GM19395 (cell line): ENCODE measurements at regions not wholly inside any gene's neighbourhood (a gene's known extent, or its start where the extent isn't known, plus 50 kb on each side); places are given as distances from the start of the nearest gene placed in this dataset.

ENCODE experiments used
- ATAC-seq: cut with Tn5 transposase; IDR thresholded peaks from one replicate; pipeline ENCODE4 v1.9.1; 2021; ENCODE audit warnings: mild to moderate bottlenecking, moderate library complexity; ENCODE audit not compliant: unreplicated experiment

DNA sequence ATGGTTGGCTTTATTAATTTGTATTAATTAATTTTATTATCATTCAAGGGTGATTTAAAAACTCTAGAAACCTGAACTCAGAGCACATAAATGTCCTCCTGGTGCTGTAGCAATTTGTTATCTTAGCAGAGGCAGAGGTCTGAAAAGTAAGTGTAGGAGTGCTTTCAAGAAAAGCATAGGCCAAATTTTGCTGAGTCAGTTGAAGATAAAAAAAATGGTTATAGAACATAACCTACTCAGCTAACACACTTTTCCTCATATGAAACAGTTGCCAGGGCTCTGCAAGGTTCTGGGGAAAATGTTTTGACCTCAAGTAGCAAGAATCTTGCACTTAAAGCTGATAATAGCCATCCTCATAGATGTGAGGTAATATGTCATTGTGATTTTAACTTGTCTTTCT is 53.5 kb upstream of the CHODL start:
- no peak for ATAC-seq

DNA sequence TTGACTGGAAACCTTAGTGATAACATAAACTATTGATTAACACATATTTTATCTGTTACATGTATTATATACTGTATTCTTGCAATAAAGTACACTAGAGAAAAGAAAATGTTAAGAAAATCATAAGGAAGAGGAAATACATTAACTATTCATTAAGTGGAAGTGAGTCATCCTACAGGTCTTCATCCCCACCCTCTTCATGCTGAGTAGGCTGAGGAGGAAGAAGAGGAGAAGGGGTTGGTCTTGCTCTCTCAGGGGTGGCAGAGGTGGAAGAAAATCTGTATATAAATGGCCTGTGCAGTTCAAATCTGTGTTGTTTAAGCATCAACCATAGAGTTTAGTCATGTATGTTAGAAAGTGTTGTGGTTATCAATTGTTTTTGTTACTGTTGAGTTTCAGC is 66.1 kb upstream of the CHODL start:
- ATAC-seq: no peak

DNA sequence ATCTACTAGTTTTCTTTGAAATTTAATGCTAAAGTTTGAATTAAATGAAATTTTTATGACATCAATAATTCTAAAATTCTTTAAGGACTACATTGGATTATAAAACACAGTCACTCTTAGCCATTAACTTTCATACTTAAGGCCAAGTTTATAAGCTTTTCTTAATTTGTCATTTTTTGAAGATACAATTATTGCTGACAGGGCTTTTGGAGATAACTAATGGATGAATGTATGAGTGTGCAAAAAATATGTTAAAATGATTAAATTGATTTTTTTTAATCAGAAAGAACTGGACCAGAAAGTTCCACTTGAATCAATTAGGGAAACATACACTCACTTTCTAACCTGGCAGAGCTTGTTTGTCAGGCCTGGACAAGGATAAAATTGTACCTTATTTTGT is 70.3 kb upstream of the CHODL start:
- ATAC-seq: no peak

DNA sequence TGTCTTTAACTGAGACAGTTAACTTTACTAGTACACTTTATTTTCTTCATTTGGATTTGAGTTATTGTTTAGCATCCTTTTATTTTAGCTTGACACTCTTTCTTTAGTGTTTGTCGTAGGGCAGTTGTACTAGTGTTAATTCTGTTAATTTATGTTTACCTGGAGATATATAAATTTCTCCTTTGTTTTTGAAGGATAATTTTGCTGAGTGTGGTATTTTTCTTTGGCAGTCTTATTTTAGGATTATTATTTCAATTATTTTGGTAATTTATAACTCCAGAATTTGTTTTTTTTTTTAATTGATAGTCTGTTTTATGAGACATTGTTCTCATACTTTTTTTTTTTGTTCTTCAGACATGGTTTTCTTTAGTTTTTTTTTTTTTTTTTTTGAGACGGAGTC is 73.8 kb upstream of the CHODL start:
- no peak for ATAC-seq

DNA sequence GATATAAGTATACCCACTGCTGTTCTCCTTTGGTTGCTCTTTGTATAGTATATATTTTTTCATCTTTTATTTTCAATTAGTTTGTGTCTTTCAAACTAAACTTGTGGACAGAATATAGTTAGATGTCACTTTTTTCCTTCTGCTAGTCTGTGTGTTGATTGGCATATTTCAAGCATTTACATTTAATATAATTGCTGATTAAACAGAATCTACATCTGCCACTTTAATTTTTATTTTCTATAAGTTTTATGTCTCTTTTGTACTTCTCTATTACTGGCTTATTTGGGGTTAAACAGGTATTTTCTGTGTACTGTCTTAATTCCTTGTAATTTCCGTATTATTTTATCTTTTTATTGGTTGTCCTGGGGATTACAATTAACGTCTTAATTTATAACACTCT is 74.4 kb upstream of the CHODL start:
- ATAC-seq: no peak

DNA sequence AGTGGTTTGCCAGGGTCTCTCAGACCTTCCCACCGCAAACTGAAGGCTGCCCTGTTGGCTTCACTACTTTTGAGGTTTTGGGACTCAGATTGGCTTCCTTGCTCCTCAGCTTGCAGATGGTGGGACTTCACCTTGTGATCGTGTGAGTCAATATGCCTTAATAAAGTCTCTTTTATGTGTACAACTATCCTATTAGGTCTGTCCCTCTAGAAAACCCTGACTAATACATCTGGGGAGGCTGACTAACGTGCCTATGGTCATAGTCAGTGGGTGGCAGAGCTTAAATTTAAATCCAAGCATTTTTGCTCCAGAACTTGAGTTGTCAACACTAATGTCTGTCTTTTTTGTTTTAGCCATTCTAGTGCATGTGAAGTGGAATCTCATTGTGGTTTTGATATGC is 76.5 kb upstream of the CHODL start:
- no peak for ATAC-seq

DNA sequence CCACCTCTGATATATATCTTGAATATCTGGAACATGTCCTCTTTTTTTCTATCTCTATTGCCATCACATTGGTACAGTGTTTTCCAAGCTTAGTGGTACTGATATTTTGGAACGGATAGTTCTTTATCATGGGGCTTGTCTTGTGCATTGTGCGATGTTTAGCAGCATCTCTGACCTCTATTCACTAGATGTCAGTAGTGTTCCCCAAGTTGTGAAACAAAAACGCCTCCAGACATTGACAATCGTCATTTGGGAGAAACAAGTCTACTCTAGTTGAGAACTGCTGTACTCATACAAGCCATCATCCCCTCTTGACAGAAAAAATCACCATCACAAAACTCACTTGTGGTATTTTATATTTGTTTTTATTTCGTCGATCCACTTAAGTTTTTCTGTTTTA is 79.7 kb upstream of the CHODL start:
- no peak for ATAC-seq

DNA sequence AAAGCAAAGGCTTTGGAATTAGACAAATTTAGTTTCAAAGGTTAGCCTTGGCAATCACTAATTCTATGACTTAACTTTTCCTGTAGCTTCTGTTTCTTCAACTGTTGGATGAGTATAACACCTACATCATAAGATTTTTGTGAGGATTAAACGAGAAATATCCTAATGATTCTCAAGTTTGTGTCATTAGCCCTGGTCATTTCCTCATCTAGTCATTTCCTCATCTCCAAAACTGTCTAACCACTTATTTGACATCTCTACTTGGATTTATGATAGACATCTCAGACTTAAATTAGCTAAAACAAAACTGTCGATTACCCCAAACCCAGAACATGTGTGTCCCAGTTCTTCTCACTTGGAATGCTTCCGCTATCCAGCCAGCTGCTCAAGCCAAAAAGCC is 80.2 kb upstream of the CHODL start:
- ATAC-seq: no peak

DNA sequence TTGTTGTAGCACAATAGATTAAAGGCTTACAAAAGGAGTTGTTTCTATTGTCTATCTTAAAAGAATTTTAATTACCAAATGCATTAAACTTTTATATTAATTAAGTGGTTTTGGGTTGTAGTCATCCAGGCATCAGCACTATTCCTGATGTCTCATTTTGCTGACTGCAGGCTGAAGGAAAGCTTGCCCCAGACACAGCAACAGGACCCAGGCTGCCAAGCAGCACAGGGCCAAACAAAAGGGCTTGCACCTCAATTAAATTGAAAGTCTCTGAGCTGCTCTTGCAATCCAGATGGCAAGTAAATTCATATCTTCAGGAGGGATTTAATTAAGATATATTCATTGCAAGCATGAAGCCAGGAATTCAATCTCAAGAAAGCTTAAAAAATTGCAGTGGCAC is 80.7 kb upstream of the CHODL start:
- no peak for ATAC-seq

DNA sequence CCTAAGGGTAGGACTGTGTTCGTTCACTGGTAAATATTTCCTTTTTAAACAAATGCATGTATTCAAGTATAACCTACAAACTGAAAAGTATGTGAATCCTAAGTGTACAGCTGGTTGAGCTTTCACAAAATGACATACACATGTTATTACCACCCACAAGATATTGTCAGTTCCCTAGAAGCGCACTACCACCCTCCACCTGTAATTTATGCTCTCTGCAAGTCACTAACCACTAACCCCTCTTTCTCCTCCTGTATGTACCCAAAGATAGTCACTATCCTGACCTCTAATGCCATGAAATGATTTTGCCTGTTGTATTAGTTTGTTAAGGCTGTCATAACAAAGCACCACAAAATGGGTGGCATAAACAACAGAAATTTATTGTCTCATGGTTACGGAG is 82.8 kb upstream of the CHODL start:
- no peak for ATAC-seq

DNA sequence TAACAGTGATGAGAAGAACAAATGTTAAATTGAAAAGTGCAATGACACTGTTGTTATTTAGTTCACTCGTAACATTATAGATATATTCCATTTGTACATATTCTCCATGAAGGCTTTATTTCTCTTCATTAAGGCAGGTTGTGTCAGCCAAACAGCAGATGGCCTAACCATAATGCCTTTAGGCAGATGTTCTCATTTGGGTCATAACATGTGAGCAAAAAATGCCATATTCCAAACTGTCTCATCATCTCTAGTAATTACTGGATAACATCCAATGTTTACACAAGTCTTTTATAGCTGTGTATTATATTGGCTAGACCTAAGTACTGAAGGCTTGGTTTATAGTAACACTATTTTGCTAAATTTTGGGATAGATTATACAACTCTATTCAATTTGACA is 87.2 kb upstream of the CHODL start:
- ATAC-seq: no peak

DNA sequence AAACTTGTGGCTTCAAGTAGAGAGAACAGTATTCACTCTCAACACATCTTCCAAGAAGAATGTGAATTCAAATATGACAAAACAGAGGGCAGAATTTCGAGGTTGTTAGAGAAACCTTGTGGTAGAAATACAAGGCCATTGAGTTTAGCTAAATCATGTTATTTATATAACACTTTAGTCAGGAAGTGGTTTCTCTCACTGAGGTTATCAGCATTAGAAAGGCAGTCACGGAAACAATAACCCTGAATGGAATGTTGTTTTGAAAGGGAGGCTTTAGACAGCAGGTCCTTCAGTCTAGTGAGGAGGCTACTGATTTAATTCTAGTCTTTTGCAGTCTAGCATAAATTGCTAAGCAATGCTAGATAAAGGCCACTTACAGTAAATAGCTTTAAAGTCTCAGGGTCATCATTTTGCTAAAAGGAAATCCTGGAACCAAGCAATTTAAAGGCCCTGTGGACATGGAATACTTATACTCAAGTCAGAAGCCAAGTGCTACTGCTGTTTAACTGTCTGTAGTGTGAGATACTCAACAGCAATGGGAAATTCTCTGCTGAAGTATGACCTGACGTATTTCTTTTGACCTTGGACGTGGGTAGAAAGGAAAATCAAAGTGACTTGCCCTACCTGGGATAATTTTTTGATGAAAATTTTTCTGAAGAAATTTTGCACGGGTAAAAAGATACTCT is 89.0 kb upstream of the CHODL start:
- no peak for ATAC-seq

DNA sequence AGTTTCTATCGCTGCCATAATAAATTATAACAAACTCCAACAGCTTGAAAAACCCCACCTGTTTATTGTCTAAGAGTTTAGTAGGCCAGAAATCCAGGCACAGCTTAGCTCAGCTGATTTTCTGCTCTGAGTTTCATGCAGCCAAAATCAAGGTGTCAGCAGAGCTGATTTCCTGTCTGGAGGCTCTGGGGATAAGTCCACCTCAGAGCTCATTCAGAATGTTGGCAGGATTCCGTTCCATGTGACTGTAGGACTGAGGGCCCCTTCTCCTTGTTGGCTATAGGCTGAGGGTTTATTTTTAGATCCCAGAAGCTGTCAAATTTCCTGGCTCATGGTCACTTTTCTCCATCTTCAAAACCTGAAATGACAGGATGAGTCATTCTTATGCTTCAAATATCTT is 91.6 kb upstream of the CHODL start:
- no peak for ATAC-seq

DNA sequence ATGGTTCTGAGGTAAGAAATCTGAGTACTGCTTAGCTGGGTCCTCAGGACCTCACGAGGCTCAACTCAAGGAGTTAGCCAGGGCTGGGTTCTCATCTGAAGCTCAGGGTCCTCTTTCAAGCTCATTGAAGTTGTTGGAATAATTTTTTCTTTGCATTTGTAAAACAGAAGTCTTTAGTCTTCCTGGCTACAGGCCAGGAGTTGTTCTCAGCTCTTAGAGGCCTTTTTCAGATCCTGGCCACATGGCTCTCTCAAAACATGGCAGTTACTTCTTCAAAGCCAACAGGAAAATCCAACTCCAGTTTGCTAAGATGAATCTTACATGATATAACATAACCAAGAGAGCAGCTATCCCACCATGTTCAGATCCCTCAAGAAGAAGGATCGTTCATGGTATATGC is 92.3 kb upstream of the CHODL start:
- ATAC-seq: no peak

DNA sequence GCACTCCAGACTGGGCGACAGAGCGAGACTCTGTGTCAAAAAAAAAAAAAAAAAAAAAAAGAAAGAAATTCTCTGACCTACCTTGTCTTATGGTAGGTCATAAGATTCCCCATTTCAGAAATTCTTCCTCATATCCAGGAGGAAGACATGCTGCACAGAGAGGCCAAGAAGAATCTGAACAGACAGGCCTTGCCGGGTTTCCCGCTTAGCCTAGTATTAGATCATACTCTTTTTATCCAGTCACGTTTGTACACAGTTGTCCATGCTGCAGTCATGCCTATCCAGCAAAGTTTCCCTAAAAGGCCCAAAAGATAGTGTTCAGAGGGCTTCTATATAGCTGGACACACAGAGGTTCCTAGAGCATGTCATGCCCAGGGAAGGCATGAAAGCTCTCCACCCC is 93.6 kb upstream of the CHODL start:
- no peak for ATAC-seq

DNA sequence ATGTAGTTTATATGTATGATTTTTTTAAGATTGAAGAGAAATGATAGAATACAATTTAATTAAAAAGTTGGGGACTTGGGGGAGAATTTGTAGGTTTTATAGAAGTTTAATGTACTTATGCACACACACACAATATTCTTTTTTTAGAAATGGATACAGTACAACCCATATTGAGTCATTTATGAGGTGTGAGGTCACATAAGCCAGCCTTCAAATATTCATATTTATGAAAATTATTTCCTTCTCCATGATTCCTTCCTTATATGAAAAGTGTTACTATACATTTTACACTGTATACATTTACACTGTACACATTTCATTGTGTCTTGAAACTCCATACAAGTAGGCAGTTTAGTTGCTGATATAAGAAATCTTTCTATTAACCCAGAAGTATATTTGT is 96.2 kb upstream of the CHODL start:
- ATAC-seq: no peak

DNA sequence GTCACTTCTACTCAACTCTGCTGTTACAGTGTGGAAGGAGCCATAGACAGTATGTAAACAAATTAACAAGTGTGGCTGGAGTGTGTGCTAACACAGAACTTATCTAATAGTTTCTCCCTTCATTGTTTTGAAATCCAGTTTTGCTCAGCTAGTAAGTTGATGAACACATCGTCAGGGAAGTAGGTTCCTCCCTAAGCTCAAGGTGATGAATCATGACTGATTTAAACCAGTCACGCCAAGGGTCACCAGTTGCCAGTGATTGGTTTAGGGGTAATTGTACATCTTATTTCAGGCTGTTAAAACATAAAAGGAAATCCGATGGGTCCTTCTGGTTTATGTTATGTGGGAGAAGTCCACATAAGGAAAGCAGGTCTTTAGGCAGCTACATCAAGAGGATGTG is 97.0 kb upstream of the CHODL start:
- no peak for ATAC-seq

DNA sequence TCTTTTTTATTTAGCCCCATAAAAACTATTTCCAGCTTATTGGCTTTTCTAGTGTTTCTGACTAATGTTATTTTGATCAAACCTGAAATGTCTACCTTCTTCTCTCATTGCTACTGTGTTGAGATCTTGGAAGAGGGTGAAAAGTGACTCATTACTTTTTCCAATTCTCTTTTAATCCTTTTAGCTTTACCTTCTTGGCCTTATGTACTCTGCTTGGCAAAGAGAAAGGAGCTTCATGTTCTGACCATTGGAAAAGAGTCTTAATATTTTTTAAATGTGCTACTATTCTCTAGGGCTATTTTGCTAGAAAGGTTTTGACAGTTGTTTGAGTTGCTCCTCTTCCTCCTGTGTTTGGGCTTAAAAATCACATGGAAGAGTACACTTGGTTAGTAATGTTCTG is 97.8 kb upstream of the CHODL start:
- no peak for ATAC-seq

DNA sequence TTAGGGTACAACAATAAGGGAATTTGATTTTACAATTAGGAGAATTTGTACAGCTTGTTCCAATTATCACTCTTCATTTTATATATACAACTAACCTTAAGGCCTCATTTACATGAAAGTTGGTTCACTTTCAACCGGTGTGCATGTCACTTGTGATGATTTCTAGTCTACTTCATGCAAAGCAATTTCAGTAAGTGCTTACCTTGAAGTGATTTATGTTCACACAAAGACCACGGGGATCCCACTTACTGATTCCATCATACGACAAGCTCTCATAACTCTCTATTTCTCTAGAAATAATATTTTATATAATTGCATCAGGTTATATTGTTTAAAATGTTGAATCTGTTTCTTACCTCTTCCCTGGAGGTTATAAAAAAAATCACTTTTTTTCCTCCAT is 100.3 kb upstream of the CHODL start:
- no peak for ATAC-seq

DNA sequence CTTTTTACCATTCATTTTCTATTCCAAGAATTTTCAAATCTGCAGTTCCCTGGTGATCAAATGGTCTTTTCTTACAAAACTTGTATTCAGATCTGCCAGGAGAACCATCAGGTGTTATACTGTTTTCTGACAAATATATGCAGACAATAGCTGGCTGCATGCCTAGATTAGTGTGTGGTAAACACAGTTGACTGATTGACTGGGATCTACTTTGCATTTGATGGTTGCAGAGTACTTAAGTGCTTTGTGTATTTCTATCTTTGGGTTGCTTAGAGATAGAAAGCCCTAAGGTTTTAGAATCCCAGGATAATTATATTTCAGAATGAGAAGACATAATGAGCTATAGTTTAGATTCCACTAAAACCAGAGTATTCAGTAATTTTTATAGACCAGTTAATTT is 102.0 kb upstream of the CHODL start:
- ATAC-seq: no peak

DNA sequence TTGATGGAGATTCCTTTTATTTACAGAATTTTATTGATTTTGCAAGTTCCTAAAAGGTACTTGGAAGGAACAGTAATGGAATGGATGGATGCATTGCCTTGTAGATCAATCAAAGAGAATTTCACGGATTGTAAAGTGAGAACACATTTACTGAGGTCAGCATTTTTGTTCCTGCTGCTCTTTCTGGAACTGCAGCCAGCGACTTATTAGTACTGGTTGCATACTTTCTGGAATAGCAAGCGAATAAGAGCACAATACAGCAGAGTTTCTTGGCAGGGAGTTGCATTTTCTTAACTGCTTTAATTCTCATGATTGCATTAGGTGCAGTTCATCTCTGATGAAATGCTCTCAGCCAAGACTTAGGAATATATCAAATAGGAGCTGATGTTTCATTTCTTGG is 106.1 kb upstream of the CHODL start:
- ATAC-seq: no peak

DNA sequence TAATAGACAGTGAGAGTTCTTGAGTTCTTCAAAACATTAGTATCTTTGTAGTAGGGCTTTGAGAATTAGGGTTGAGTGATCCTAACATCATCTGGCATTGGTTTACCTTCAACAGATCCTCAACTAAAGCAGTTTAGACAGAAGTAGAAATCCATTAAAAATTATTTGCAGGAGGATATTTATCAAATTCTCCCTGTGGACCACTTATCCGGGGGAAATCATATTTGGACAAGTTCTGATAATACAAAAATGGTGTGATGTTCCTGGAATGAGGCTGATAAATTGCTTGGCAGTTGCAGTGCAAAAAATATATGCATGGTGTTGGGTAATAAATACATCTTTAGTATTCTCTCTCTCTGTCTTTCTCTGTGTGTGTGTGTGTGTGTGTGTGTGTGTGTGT is 115.1 kb upstream of the CHODL start:
- ATAC-seq: no peak

DNA sequence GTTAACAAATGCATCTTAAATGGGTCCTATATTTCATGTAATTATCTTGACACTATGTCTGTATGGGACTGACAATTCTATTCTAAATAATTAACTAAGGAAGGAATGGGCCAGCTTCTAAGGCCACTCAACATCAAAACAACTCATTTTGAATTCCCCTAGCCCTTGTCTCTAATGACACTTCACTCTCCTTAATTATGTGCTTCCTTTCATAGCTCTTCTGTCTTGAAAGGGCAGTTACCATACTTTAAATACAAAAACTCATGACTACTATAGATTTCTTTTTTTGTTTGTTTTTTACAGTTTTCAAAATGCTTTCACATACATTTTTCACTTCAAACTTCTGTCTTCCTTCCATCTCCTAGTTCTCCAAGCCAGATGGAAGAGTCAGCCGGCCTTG is 126.1 kb upstream of the CHODL start:
- no peak for ATAC-seq

DNA sequence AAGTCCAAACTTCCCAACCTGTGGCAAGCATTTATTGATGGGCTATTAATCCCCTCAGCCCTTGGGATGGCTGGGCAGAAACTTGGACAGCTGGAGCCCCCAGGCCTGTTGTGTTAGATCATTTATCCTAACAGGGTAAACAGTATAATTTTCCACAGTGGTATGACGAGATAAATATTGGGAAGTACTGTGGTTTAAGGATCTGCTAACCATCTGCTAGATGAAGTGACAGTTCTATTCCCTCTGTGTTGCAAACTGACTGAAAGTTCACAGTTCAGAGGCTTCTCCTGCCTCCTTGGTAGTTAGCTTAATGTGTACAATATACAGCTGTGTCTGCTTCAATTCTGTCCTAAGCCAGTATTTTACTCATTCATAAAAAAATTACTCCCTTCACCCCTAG is 127.5 kb upstream of the CHODL start:
- no peak for ATAC-seq
